Thoracic aorta (tissue), 2 donors: ENCODE measurements at regions not wholly inside any gene's neighbourhood (a gene's known extent, or its start where the extent isn't known, plus 50 kb on each side); places are given as distances from the start of the nearest gene placed in this dataset.

Experiments
- ATAC-seq: fragments of 150-250 bp; one replicate; pipeline ENCODE4 v1.8.0; 2017; ENCODE audit warnings: low read depth; ENCODE audit not compliant: insufficient number of reproducible peaks, low FRiP score
- DNase-seq: peaks from one replicate; pipeline ENCODE4 v3.0.0-alpha.2; 2020; ENCODE audit warnings: low spot score
- H3K27ac ChIP-seq, 2 donors: fragments of 200-600 bp; sonication (generic); 1 replicate in 1 of 2; 2 replicates in 1 of 2; pipeline ENCODE4 v1.5.1; 2016; ENCODE audit warnings: mild to moderate bottlenecking in 2 of 2, moderate library complexity in 2 of 2
- H3K27me3 ChIP-seq: fragments of 200-600 bp; sonication (generic); replicated peaks from 2 replicates; pipeline ENCODE4 v1.6.0; 2016; ENCODE audit warnings: mild to moderate bottlenecking; ENCODE audit not compliant: insufficient read depth
- H3K36me3 ChIP-seq: fragments of 200-600 bp; sonication (generic); one replicate; pipeline ENCODE4 v1.5.1; 2016
- H3K4me1 ChIP-seq, 2 donors: fragments of 200-600 bp; sonication (generic); 1 replicate in 1 of 2; 2 replicates in 1 of 2; pipeline versions ENCODE4 v1.5.1 to v1.6.0; 2016; ENCODE audit warnings: low read depth in 2 of 2, mild to moderate bottlenecking in 1 of 2; ENCODE audit not compliant: control insufficient read depth in 1 of 2
- H3K4me3 ChIP-seq: fragments of 200-600 bp; sonication (generic); 2 replicates; pipeline ENCODE4 v1.5.1; 2016; ENCODE audit warnings: mild to moderate bottlenecking
- H3K9me3 ChIP-seq: fragments of 200-600 bp; sonication (generic); 2 replicates; pipeline ENCODE4 v1.5.1; 2016
- TF ChIP-seq, protein P1 (sequence below): fragments of 200-600 bp; sonication (generic); IDR thresholded peaks from one replicate; pipeline ENCODE4 v1.5.1; 2019; ENCODE audit warnings: antibody characterized with exemption

DNA sequence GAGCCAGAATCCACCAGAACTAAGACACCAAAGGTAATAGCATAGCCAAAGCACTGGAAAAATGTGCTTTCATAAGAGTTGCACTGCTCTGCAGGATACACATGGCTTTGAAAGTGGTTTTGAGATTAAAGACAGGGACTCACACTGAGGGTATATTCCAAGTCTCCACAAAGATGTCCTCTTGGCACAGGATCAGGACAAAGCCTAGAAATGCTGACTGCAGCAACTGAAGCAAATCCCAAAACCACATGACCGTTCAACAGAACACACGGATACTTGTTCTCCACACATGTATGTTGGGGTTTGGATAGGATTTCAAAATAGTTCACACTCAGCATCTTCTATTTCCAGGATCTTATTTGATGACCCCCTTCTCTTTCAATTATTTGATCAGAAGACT is 364.3 kb upstream of the HSF2 start:
- H3K4me1 ChIP-seq, result no peaks in the 10 kb centered on the region
- no peak overlapping the region for H3K27ac ChIP-seq
- H3K36me3 ChIP-seq, result no peaks in the 10 kb centered on the region
- TF ChIP-seq, protein P1, sequence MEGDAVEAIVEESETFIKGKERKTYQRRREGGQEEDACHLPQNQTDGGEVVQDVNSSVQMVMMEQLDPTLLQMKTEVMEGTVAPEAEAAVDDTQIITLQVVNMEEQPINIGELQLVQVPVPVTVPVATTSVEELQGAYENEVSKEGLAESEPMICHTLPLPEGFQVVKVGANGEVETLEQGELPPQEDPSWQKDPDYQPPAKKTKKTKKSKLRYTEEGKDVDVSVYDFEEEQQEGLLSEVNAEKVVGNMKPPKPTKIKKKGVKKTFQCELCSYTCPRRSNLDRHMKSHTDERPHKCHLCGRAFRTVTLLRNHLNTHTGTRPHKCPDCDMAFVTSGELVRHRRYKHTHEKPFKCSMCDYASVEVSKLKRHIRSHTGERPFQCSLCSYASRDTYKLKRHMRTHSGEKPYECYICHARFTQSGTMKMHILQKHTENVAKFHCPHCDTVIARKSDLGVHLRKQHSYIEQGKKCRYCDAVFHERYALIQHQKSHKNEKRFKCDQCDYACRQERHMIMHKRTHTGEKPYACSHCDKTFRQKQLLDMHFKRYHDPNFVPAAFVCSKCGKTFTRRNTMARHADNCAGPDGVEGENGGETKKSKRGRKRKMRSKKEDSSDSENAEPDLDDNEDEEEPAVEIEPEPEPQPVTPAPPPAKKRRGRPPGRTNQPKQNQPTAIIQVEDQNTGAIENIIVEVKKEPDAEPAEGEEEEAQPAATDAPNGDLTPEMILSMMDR, result no peak
- H3K4me3 ChIP-seq, result no peak overlapping the region
- H3K27me3 ChIP-seq, result no peaks in the 10 kb centered on the region
- H3K9me3 ChIP-seq, result no peaks in the 10 kb centered on the region
- no peak for ATAC-seq
- DNase-seq, result no peak

DNA sequence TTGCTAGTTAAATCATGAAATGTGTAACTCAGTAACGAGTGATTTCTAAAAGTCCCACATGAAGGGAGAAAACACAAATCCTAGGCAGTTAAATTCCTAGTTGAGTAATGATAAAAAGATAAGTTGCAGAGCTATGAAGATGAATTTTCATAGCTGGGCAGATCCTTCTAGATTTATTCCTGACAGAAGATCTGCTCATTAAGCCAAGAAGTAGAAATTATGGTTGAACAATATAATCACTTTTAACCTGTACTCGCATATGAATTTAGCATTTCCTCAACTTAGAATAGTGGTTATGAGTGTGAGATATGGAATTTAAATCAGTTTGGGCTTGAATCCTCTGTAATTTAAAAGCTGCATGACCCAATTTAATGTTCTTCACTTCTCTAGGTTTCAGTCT is 359.2 kb upstream of the HSF2 start:
- Histone ChIP-seq H3K27me3 (no peaks in the 10 kb centered on the region), H3K9me3 (no peaks in the 10 kb centered on the region), H3K36me3 (no peaks in the 10 kb centered on the region), H3K4me3 (no peak overlapping the region), H3K4me1 (no peaks in the 10 kb centered on the region), H3K27ac (no peak overlapping the region)
- ATAC-seq (no peak), DNase-seq (no peak)
- TF ChIP-seq, protein P1, result no peak

DNA sequence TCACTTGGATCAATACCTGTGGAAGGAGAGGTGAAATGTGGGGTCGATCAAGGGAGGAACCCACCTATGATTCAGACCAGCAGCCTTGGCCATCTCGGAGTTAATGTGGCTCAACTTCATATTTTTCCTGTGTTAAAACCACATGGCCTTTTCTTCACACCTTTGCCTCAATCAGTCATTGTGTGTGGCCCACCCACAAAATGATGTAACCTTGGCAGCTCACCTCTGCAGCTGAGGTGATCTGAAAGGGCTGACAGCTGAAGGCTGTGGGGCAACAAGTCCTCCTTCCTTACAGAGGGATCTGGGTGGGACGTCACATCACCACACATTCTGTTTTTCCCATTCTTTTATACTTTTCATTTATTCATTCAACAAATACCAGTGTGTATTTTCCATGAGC is 357.1 kb upstream of the HSF2 start:
- TF ChIP-seq, protein P1, result no peak
- no peak overlapping the region for H3K27ac ChIP-seq
- no peaks in the 10 kb centered on the region for H3K9me3 ChIP-seq
- no peak for ATAC-seq
- H3K36me3 ChIP-seq, result no peaks in the 10 kb centered on the region
- no peaks in the 10 kb centered on the region for H3K4me1 ChIP-seq
- DNase-seq, result no peak
- no peak overlapping the region for H3K4me3 ChIP-seq
- no peaks in the 10 kb centered on the region for H3K27me3 ChIP-seq

DNA sequence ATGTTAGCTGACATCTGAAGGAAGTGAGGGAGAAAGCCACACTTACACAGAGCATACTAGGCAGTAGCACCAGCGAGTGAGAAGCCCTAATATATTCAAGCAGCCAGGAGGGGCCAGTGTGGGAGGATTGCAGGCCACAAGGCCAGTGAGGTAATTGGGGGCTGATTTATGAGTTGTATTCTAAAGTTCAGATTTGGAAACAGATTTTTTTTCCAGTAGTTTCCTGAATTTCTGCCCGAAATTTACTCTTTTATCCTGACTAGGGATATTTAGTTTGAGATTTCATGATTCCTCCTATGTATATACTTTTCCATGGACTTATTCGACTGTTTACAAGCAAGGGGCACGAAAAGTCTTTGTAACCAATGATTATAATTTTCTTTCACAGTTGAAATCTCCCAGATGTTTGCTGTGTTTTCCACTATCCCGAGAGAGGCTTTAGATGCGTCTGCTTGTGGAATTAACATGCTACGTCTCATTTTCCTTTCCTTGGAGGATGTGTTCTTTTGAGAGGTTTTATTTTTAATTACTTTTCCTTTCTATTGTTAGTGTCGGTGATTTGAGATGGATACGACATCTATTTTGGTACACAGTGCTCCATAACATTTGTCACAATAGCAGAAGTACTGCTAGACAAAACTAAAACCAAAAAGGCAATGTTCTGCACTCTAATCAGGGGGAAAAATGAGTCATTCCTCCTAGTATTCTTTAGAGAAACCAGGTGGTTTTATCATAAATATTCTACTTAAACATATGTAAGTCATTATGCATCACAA is 356.3 kb upstream of the HSF2 start:
- ATAC-seq, result no peak
- H3K36me3 ChIP-seq, result no peaks in the 10 kb centered on the region
- DNase-seq, result no peak

DNA sequence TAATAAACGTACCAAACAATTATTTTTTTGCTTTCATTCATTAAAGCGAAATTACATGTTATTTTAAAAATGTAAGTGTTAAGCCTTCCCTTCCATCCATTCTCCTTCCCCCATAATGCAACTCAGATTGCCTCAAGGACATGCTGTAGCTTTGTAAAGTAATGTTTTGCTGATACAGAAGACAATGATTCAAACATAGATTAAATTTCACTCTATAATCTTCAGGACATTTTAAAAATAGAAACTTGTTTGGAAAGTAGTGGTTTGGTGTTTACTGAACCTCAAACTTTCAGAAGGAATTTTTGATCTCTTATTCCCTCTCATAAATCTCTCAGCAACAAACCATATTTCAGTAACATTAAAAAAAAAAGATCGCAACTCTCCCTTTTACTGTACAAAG is 350.9 kb upstream of the HSF2 start:
- no peaks in the 10 kb centered on the region for H3K4me1 ChIP-seq
- no peak overlapping the region for H3K4me3 ChIP-seq
- H3K9me3 ChIP-seq, result no peaks in the 10 kb centered on the region
- no peak overlapping the region for H3K27ac ChIP-seq
- DNase-seq (no peak), ATAC-seq (no peak)
- TF ChIP-seq, protein P1, result no peak
- no peaks in the 10 kb centered on the region for H3K27me3 ChIP-seq
- H3K36me3 ChIP-seq, result no peaks in the 10 kb centered on the region

More for the DNA sequence above, 356.3 kb upstream of the HSF2 start:
- TF ChIP-seq, protein P1, result no peak
- Histone ChIP-seq H3K27me3 (no peaks in the 10 kb centered on the region), H3K4me3 (no peak overlapping the region), H3K4me1 (no peaks in the 10 kb centered on the region), H3K9me3 (no peaks in the 10 kb centered on the region), H3K27ac (no peak overlapping the region)
